Esophagus muscularis mucosa (tissue), 4 donors: ENCODE measurements at regions not wholly inside any gene's neighbourhood (a gene's known extent, or its start where the extent isn't known, plus 50 kb on each side); places are given as distances from the start of the nearest gene placed in this dataset.

Source experiments
- DNase-seq: peaks from one replicate; pipeline ENCODE4 v3.0.0-alpha.2; 2017; ENCODE audit errors: extremely low spot score
- H3K27ac ChIP-seq, 4 donors: fragments of 200-600 bp; sonication (generic); replicated peaks in 1 of 4; 1 replicate in 3 of 4; 2 replicates in 1 of 4; pipeline ENCODE4 v1.5.1; 2016 to 2019; ENCODE audit warnings: mild to moderate bottlenecking in 1 of 4
- H3K27me3 ChIP-seq, 4 donors: fragments of 200-600 bp; sonication (generic); one replicate each; pipeline versions ENCODE4 v1.5.1 to v1.6.0; 2016 to 2019
- H3K36me3 ChIP-seq, 4 donors: fragments of 200-600 bp; sonication (generic); one replicate each; pipeline ENCODE4 v1.5.1; 2016 to 2019
- H3K4me1 ChIP-seq, 4 donors: fragments of 200-600 bp; sonication (generic); one replicate each; pipeline ENCODE4 v1.5.1; 2016 to 2019
- H3K4me3 ChIP-seq, 4 donors: fragments of 200-600 bp; sonication (generic); 1 replicate in 2 of 4; 2 replicates in 2 of 4; pipeline ENCODE4 v1.5.1; 2016 to 2019; ENCODE audit warnings: mild to moderate bottlenecking in 4 of 4, moderate library complexity in 1 of 4
- H3K9me3 ChIP-seq, 4 donors: fragments of 200-600 bp; sonication (generic); 1 replicate in 3 of 4; 2 replicates in 1 of 4; pipeline ENCODE4 v1.5.1; 2016 to 2019
- EP300 ChIP-seq: sonication (generic); formaldehyde crosslinking; IDR thresholded peaks from one replicate; pipeline ENCODE4 v1.6.1; 2017; ENCODE audit warnings: antibody characterized with exemption
- POLR2A ChIP-seq: fragments of 450-650 bp; IDR thresholded peaks from one replicate; pipeline ENCODE4 v1.6.1; 2017; ENCODE audit warnings: antibody characterized with exemption, moderate library complexity, mild to moderate bottlenecking, low read depth
- POLR2AphosphoS5 ChIP-seq, 2 donors: sonication (generic); formaldehyde crosslinking; IDR thresholded peaks; one replicate each; pipeline ENCODE4 v1.6.1; 2017; ENCODE audit warnings: antibody characterized with exemption in 2 of 2
- WGBS: methylation state at CpG from one replicate; pipeline ENCODE4 v1.1.5; 2018; 5-methylcytosine and 5-hydroxymethylcytosine counted together
- intact Hi-C: fragments of 100-400 bp; cut with DNase I; formaldehyde crosslinking; loops from one replicate; pipeline ENCODE4 v1.15.1; 2023
- TF ChIP-seq, protein P1 (sequence below), 3 experiments: fragments of 200-600 bp in 2 of 3; fragments of 450-650 bp in 1 of 3; sonication (generic) in 2 of 3; IDR thresholded peaks; one replicate each; pipeline ENCODE4 v1.5.1; 2017 to 2019; ENCODE audit warnings: antibody characterized with exemption in 3 of 3, mild to moderate bottlenecking in 2 of 3, moderate library complexity in 1 of 3

DNA sequence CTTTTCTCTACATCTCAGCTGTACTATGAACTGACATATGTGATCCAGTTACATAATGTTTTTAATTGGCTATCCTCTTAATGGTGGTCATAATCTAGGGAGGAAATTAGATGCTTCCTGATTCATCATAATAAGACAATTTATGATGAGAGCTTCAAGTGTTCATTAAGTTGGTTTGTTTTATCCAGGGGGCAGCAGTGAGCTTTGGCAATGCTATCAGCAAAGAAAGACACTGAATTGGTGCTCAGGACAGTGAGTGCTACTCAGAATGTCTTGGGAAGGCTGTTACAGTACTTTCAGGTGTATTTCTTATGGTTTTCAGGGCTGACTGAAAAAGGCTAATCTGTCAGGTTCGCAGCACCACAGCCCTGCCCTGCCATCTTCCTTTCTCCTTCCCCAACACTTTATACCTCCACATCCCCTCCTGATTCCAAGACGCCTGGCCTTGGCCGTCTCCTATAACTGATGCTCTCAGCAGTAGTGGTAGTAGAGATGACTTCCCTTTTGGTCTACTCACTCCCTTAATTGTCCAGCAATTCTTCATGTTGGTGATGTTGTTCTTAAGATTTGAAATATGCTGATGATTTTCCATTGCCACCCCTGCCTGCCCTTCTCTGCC is 67.0 kb upstream of the TNFAIP3 start:
- intact Hi-C loops: loop anchor here (5.0 to 10.0 kb wide), 2 partner anchors 67 to 145 kb away; partner anchors contain the start of gene TNFAIP3
- Histone ChIP-seq H3K4me3 (no peak overlapping the region), H3K9me3 (no peaks in the 10 kb centered on the region), H3K27ac (no peak overlapping the region), H3K4me1 (peaks cover 11 to 40% (median 35%) of the 10 kb centered on the region in 4 donors), H3K36me3 (no peaks in the 10 kb centered on the region), H3K27me3 (no peaks in the 10 kb centered on the region)
- WGBS: 94% methylated on average over 3 of the region's 3 CpGs
- no peak for DNase-seq
- no peak for TF ChIP-seq EP300
- TF ChIP-seq, protein P1, sequence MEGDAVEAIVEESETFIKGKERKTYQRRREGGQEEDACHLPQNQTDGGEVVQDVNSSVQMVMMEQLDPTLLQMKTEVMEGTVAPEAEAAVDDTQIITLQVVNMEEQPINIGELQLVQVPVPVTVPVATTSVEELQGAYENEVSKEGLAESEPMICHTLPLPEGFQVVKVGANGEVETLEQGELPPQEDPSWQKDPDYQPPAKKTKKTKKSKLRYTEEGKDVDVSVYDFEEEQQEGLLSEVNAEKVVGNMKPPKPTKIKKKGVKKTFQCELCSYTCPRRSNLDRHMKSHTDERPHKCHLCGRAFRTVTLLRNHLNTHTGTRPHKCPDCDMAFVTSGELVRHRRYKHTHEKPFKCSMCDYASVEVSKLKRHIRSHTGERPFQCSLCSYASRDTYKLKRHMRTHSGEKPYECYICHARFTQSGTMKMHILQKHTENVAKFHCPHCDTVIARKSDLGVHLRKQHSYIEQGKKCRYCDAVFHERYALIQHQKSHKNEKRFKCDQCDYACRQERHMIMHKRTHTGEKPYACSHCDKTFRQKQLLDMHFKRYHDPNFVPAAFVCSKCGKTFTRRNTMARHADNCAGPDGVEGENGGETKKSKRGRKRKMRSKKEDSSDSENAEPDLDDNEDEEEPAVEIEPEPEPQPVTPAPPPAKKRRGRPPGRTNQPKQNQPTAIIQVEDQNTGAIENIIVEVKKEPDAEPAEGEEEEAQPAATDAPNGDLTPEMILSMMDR (IDR thresholded peaks at IDR 0.05): peak; percentile 42 to 55 (median 44)
- TF ChIP-seq POLR2AphosphoS5 (IDR thresholded peaks at IDR 0.05): peak in 1 of 2 donors; percentile 14
- no peak for TF ChIP-seq POLR2A

DNA sequence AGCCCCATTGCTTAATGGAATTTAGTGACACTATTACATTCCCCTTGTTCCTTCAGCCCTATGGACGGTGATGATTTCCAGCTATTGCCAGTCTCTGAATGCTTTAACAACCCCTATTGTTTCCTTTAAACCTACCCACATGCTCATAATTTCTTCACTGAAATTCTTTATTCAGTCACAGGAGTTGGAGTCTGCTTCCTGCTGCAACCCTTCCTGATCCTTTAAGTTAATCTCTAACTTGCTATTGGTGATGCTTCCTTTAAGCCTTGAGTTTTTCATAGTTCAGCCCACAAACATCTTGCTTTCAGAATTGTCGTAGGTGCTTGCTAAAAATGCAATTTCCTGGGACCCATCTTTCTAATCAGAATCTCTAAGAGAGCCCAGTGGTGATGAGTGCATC is 66.3 kb upstream of the TNFAIP3 start:
- TF ChIP-seq POLR2AphosphoS5 (IDR thresholded peaks at IDR 0.05) (no peak), POLR2A (no peak), EP300 (no peak)
- TF ChIP-seq, protein P1 (IDR thresholded peaks at IDR 0.05): no peak
- intact Hi-C loops: loop anchor here (5.0 kb wide), 1 partner anchor 67 kb away; the partner anchor contains the start of gene TNFAIP3
- 98% methylated on average over 2 of the region's 2 CpGs for WGBS

DNA sequence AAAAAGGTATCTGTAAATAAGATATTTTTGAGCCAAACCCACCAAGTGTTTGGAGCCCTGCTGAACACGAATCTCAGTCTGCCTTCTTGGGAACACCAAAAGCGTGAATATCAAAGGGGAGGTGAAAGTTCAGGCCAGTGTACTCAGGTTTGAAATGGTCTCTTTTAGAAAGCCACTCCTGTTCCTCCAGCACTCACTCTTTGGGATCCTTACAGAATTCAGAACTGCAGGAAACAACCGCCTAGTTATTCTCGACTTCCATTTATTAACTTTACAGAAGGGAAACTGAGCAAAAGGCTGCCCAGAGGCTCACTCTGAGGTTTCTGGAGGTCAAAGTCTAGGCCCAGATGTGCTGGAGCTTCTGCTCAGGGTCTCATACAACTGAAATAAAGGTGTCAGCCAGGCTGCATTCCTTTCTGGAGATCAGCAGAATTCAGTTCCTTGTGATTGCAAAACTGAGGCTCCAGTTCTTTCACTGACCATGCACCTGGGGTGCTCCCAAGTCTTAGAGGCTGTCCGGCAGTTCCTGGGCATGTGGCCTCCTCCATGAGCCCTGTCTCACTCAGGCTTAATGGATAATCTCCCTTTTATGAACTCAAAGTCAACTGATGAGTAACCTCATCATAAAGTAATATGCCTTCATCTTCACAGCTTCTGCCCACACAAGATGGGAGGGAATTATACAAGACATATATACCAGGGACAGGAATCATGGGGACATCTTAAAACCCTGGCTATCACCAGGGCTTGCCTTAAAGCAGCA is 65.5 kb upstream of the TNFAIP3 start:
- no peaks in the 10 kb centered on the region for H3K9me3 ChIP-seq
- H3K36me3 ChIP-seq: no peaks in the 10 kb centered on the region
- H3K4me1 ChIP-seq: peaks cover 14 to 55% (median 47%) of the 10 kb centered on the region in 4 donors
- intact Hi-C loops: loop anchor here (5.0 kb wide), 1 partner anchor 66 kb away; the partner anchor contains the start of gene TNFAIP3
- no peak overlapping the region for H3K4me3 ChIP-seq
- WGBS: 94% methylated on average over 5 of the region's 5 CpGs
- no peaks in the 10 kb centered on the region for H3K27me3 ChIP-seq
- no peak overlapping the region for H3K27ac ChIP-seq
- TF ChIP-seq POLR2A: no peak
- no peak for DNase-seq

More for the DNA sequence above, 66.3 kb upstream of the TNFAIP3 start:
- Histone ChIP-seq H3K4me3 (no peak overlapping the region), H3K27ac (no peak overlapping the region), H3K27me3 (no peaks in the 10 kb centered on the region), H3K9me3 (no peaks in the 10 kb centered on the region), H3K36me3 (no peaks in the 10 kb centered on the region), H3K4me1 (peaks cover 14 to 47% (median 42%) of the 10 kb centered on the region in 4 donors)
- DNase-seq: no peak

DNA sequence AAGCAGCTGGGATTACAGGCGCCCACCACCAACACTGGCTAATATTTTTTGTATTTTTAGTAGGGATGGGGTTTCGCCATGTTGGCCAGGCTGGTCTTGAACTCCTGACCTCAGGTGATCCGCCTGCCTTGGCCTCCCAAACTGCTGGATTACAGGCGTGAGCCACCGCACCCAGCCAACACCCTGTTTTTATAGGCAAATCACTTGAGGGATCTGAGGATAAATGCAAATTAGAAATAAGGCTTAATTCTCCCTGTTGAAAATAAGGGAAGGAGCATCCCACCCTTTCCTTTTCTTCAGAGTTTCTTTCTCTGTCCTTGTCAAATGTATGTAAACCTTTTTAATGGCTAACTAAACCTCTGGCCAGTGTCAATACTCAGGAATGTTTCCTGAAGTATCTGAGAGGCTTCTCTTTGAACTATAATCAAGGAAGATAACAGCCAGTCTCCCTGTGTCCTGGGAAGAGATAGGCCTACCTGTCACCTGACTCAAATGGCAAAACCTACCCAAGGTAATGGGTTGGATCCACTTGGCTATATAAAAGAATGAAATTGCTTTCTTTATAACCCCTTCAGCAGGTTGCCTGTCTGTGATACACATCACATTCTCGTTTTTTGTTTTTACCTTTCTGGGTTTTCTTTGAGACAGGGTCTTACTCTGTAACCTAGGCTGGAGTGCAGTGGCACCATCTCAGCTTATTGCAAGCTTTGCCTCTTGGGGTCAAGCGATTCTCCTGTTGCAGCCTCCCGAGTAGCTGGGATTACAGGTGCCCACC is 64.5 kb upstream of the TNFAIP3 start:
- intact Hi-C loops: loop anchor here (5.0 kb wide), 1 partner anchor 65 kb away; the partner anchor contains the start of gene TNFAIP3
- no peak for DNase-seq
- H3K27me3 ChIP-seq: no peaks in the 10 kb centered on the region
- no peaks in the 10 kb centered on the region for H3K9me3 ChIP-seq
- peaks cover 14 to 61% (median 50%) of the 10 kb centered on the region in 4 donors for H3K4me1 ChIP-seq
- H3K4me3 ChIP-seq: no peak overlapping the region
- 90% methylated on average over 8 of the region's 8 CpGs for WGBS
- no peaks in the 10 kb centered on the region for H3K36me3 ChIP-seq
- no peak for TF ChIP-seq POLR2A
- TF ChIP-seq, protein P1 (IDR thresholded peaks at IDR 0.05): no peak
- TF ChIP-seq POLR2AphosphoS5 (IDR thresholded peaks at IDR 0.05): no peak
- peak overlapping the region in 3 of 4 donors; percentile 81 to 84 (median 82) for H3K27ac ChIP-seq

DNA sequence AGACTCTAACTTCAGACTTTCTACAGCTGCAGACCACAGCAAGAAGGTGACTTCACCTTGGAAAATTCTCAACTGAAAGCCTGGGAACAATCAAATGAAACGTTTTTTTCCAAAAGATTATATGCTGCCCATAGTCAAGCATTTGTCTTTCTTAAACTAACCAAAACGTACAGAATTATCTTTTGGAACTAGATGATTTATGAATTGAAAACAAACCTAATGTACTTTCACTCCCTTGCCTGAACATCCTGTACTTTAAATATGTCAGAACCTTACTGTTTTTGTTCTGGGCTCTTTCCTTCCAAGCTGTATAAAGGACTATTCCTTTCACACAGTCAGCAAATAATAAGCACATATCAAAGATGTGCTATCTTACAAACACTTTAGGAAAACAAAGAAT is 62.4 kb upstream of the TNFAIP3 start:
- H3K36me3 ChIP-seq: no peaks in the 10 kb centered on the region
- peaks cover 14 to 77% (median 54%) of the 10 kb centered on the region in 4 donors for H3K4me1 ChIP-seq
- no peak overlapping the region for H3K4me3 ChIP-seq
- no peaks in the 10 kb centered on the region for H3K27me3 ChIP-seq
- H3K9me3 ChIP-seq: no peaks in the 10 kb centered on the region
- DNase-seq: no peak
- peak; percentile 33 for TF ChIP-seq EP300
- TF ChIP-seq POLR2AphosphoS5 (IDR thresholded peaks at IDR 0.05): peak in 1 of 2 donors; percentile 59
- TF ChIP-seq, protein P1 (IDR thresholded peaks at IDR 0.05): no peak
- TF ChIP-seq POLR2A: no peak
- 15% methylated on average over 2 of the region's 2 CpGs for WGBS
- peak overlapping the region; percentile 81 to 85 (median 83) for H3K27ac ChIP-seq
- intact Hi-C loops: loop anchor here (5.0 kb wide), 1 partner anchor 63 kb away; the partner anchor contains the start of gene TNFAIP3
